ENCODE measurements at regions not wholly inside any gene's neighbourhood (a gene's known extent, or its start where the extent isn't known, plus 50 kb on each side); places are given as distances from the start of the nearest gene placed in this dataset.
"Not testable (repeated sequence)": the region's sequence is repeated elsewhere in the genome, so short reads cannot be mapped to it uniquely, and the experiment has no call there.

GRCh38 chr5:70307064-70307463, 108.1 kb upstream of the GTF2H2C_2 start:
- peak in 1 of 2 donors; percentile 0 for DNase-seq
- H3K27me3 Mint-ChIP-seq (ENCODE audit: low read depth); H3K4me1 Mint-ChIP-seq (ENCODE audit: low read depth); H3K27ac Mint-ChIP-seq; ATAC-seq (replicated peaks in 1 of 2); H3K9me3 Mint-ChIP-seq; H3K4me3 Mint-ChIP-seq; H3K36me3 Mint-ChIP-seq (ENCODE audit: insufficient read depth in 2 of 2): not testable (repeated sequence)

All from activated T-cell treated with anti-CD3 and anti-CD28 coated beads, Interleukin-2, amount 50 U/mL, for 72 hours (primary cell).